Naive B cell (primary cell): ENCODE measurements at regions not wholly inside any gene's neighbourhood (a gene's known extent, or its start where the extent isn't known, plus 50 kb on each side); places are given as distances from the start of the nearest gene placed in this dataset.
"Not testable (repeated sequence)": the region's sequence is repeated elsewhere in the genome, so short reads cannot be mapped to it uniquely, and the experiment has no call there.

ENCODE experiments used
- ATAC-seq, 2 donors: fragments of 150-1000 bp; cut with Tn5 transposase; 2 replicates each; pipeline ENCODE4 v1.10.0; 2021; ENCODE audit warnings: low read depth in 2 of 2, mild to moderate bottlenecking in 2 of 2, moderate library complexity in 2 of 2
- DNase-seq: peaks from one replicate; pipeline ENCODE4 v3.0.0; 2022
- H3K27ac Mint-ChIP-seq, 6 donors: one replicate each; pipeline ENCODE4 v1.8.0; 2020 to 2022; ENCODE audit warnings: mild to moderate bottlenecking in 6 of 6, mixed read lengths in 6 of 6, moderate library complexity in 5 of 6, inconsistent platforms in 2 of 6
- H3K27me3 Mint-ChIP-seq, 3 donors: one replicate each; pipeline ENCODE4 v1.8.0; 2021 to 2022; ENCODE audit warnings: mixed read lengths in 3 of 3, mild to moderate bottlenecking in 1 of 3
- H3K36me3 Mint-ChIP-seq, 2 donors: one replicate each; pipeline ENCODE4 v1.8.0; 2020 to 2022; ENCODE audit warnings: mixed read lengths in 2 of 2, inconsistent platforms in 1 of 2, mild to moderate bottlenecking in 1 of 2
- H3K4me1 Mint-ChIP-seq, 3 donors: one replicate each; pipeline ENCODE4 v1.8.0; 2020 to 2022; ENCODE audit warnings: mixed read lengths in 3 of 3, inconsistent platforms in 1 of 3, mild to moderate bottlenecking in 1 of 3, moderate library complexity in 1 of 3
- H3K4me3 Mint-ChIP-seq, 8 donors: one replicate each; pipeline ENCODE4 v1.8.0; 2020 to 2022; ENCODE audit warnings: mild to moderate bottlenecking in 8 of 8, mixed read lengths in 8 of 8, moderate library complexity in 8 of 8, inconsistent platforms in 2 of 8
- H3K9me3 Mint-ChIP-seq, 7 donors: one replicate each; pipeline ENCODE4 v1.8.0; 2020 to 2022; ENCODE audit warnings: mixed read lengths in 7 of 7, mild to moderate bottlenecking in 5 of 7, inconsistent platforms in 2 of 7, moderate library complexity in 1 of 7

GRCh38 chr10:83469728-83470331 lies 669.5 kb upstream of the GHITM start:
- Mint-ChIP-seq H3K27me3 (no peaks in the 10 kb centered on the region), H3K36me3 (no peaks in the 10 kb centered on the region), H3K9me3 (peaks cover 0 to 8% (median 4%) of the 10 kb centered on the region in 7 donors), H3K27ac (no peak overlapping the region), H3K4me3 (no peak overlapping the region), H3K4me1 (no peaks in the 10 kb centered on the region)
- ATAC-seq = no peak
- DNase-seq = no peak

GRCh38 chr10:83476211-83476610 lies 663.1 kb upstream of the GHITM start:
- H3K27ac Mint-ChIP-seq = no peak overlapping the region
- ATAC-seq (no peak), DNase-seq (no peak)
- no peaks in the 10 kb centered on the region for H3K36me3 Mint-ChIP-seq
- no peak overlapping the region for H3K4me3 Mint-ChIP-seq
- no peaks in the 10 kb centered on the region for H3K4me1 Mint-ChIP-seq
- H3K27me3 Mint-ChIP-seq = no peaks in the 10 kb centered on the region
- H3K9me3 Mint-ChIP-seq = peaks cover 0 to 9% (median 5%) of the 10 kb centered on the region in 7 donors

- no peaks in the 10 kb centered on the region for H3K36me3 Mint-ChIP-seq
- no peak for ATAC-seq
- H3K4me3 Mint-ChIP-seq = no peak overlapping the region
- H3K27me3 Mint-ChIP-seq = no peaks in the 10 kb centered on the region
- peaks cover 0 to 13% (median 2%) of the 10 kb centered on the region in 7 donors for H3K9me3 Mint-ChIP-seq
- no peak overlapping the region for H3K27ac Mint-ChIP-seq
- no peak for DNase-seq
- H3K4me1 Mint-ChIP-seq = no peaks in the 10 kb centered on the region
Observed at GRCh38 chr10:83489161-83489560, 650.1 kb upstream of the GHITM start.

GRCh38 chr10:83492004-83492403 lies 647.3 kb upstream of the GHITM start:
- Mint-ChIP-seq H3K4me1 (no peaks in the 10 kb centered on the region), H3K27me3 (no peaks in the 10 kb centered on the region), H3K36me3 (no peaks in the 10 kb centered on the region), H3K27ac (no peak overlapping the region), H3K9me3 (peaks cover 0 to 13% (median 2%) of the 10 kb centered on the region in 7 donors), H3K4me3 (no peak overlapping the region)
- ATAC-seq (no peak), DNase-seq (no peak)

GRCh38 chr10:83512681-83513080 lies 626.6 kb upstream of the GHITM start:
- Mint-ChIP-seq H3K4me1 (no peaks in the 10 kb centered on the region), H3K4me3 (no peak overlapping the region), H3K27me3 (no peaks in the 10 kb centered on the region), H3K27ac (no peak overlapping the region), H3K36me3 (no peaks in the 10 kb centered on the region), H3K9me3 (peaks cover 1 to 25% (median 4%) of the 10 kb centered on the region in 7 donors)
- ATAC-seq (no peak), DNase-seq (no peak)

GRCh38 chr10:83515001-83515400 lies 624.3 kb upstream of the GHITM start:
- no peak for DNase-seq
- no peaks in the 10 kb centered on the region for H3K4me1 Mint-ChIP-seq
- no peak overlapping the region for H3K4me3 Mint-ChIP-seq
- no peaks in the 10 kb centered on the region for H3K27me3 Mint-ChIP-seq
- no peaks in the 10 kb centered on the region for H3K36me3 Mint-ChIP-seq
- ATAC-seq = no peak
- H3K9me3 Mint-ChIP-seq = peaks cover 1 to 25% (median 8%) of the 10 kb centered on the region in 7 donors
- no peak overlapping the region for H3K27ac Mint-ChIP-seq

GRCh38 chr10:83516788-83517187 lies 622.5 kb upstream of the GHITM start:
- H3K4me3 Mint-ChIP-seq = no peak overlapping the region
- ATAC-seq (no peak), DNase-seq (no peak)
- H3K36me3 Mint-ChIP-seq = no peaks in the 10 kb centered on the region
- no peaks in the 10 kb centered on the region for H3K27me3 Mint-ChIP-seq
- peaks cover 0 to 13% (median 6%) of the 10 kb centered on the region in 7 donors for H3K9me3 Mint-ChIP-seq
- H3K27ac Mint-ChIP-seq = no peak overlapping the region
- no peaks in the 10 kb centered on the region for H3K4me1 Mint-ChIP-seq

GRCh38 chr10:83517456-83517855 lies 621.9 kb upstream of the GHITM start:
- no peak for ATAC-seq

GRCh38 chr10:83518779-83519178 lies 620.5 kb upstream of the GHITM start:
- no peaks in the 10 kb centered on the region for H3K27me3 Mint-ChIP-seq

More at GRCh38 chr10:83517456-83517855, 621.9 kb upstream of the GHITM start:
- Mint-ChIP-seq H3K27me3 (no peaks in the 10 kb centered on the region), H3K9me3 (peaks cover 0 to 13% (median 6%) of the 10 kb centered on the region in 7 donors), H3K4me3 (no peak overlapping the region), H3K4me1 (no peaks in the 10 kb centered on the region), H3K36me3 (no peaks in the 10 kb centered on the region), H3K27ac (no peak overlapping the region)
- DNase-seq = no peak

GRCh38 chr10:83520386-83520785 lies 618.9 kb upstream of the GHITM start:
- H3K9me3 Mint-ChIP-seq = peaks cover 0 to 14% (median 5%) of the 10 kb centered on the region in 7 donors
- not testable (repeated sequence) for H3K4me1 Mint-ChIP-seq, H3K36me3 Mint-ChIP-seq, H3K4me3 Mint-ChIP-seq, H3K27me3 Mint-ChIP-seq, ATAC-seq, DNase-seq, H3K27ac Mint-ChIP-seq

More at GRCh38 chr10:83518779-83519178, 620.5 kb upstream of the GHITM start:
- no peak for DNase-seq
- H3K9me3 Mint-ChIP-seq = peaks cover 0 to 13% (median 5%) of the 10 kb centered on the region in 7 donors
- ATAC-seq = no peak
- no peak overlapping the region for H3K4me3 Mint-ChIP-seq
- no peaks in the 10 kb centered on the region for H3K36me3 Mint-ChIP-seq
- no peak overlapping the region for H3K27ac Mint-ChIP-seq
- H3K4me1 Mint-ChIP-seq = no peaks in the 10 kb centered on the region

GRCh38 chr10:83522456-83522855 lies 616.9 kb upstream of the GHITM start:
- H3K4me1 Mint-ChIP-seq = no peaks in the 10 kb centered on the region
- H3K27ac Mint-ChIP-seq = no peak overlapping the region
- peaks cover 3 to 15% (median 6%) of the 10 kb centered on the region in 7 donors for H3K9me3 Mint-ChIP-seq
- no peak for ATAC-seq
- H3K4me3 Mint-ChIP-seq = no peak overlapping the region
- DNase-seq = no peak
- H3K36me3 Mint-ChIP-seq = no peaks in the 10 kb centered on the region
- H3K27me3 Mint-ChIP-seq = no peaks in the 10 kb centered on the region

- no peaks in the 10 kb centered on the region for H3K27me3 Mint-ChIP-seq
Observed at GRCh38 chr10:83522881-83523386, 616.4 kb upstream of the GHITM start.

GRCh38 chr10:83527934-83528333 lies 611.4 kb upstream of the GHITM start:
- no peaks in the 10 kb centered on the region for H3K4me1 Mint-ChIP-seq
- ATAC-seq = no peak
- peaks cover 9 to 25% (median 16%) of the 10 kb centered on the region in 7 donors for H3K9me3 Mint-ChIP-seq
- H3K27me3 Mint-ChIP-seq = no peaks in the 10 kb centered on the region
- no peak for DNase-seq
- H3K4me3 Mint-ChIP-seq = no peak overlapping the region
- H3K36me3 Mint-ChIP-seq = no peaks in the 10 kb centered on the region
- no peak overlapping the region for H3K27ac Mint-ChIP-seq

More at GRCh38 chr10:83522881-83523386, 616.4 kb upstream of the GHITM start:
- Mint-ChIP-seq H3K4me3 (no peak overlapping the region), H3K27ac (no peak overlapping the region), H3K4me1 (no peaks in the 10 kb centered on the region), H3K36me3 (no peaks in the 10 kb centered on the region), H3K9me3 (peaks cover 4 to 17% (median 10%) of the 10 kb centered on the region in 7 donors)
- DNase-seq = no peak
- ATAC-seq = no peak

- ATAC-seq (no peak), DNase-seq (no peak)
- Mint-ChIP-seq H3K4me1 (no peaks in the 10 kb centered on the region), H3K27me3 (no peaks in the 10 kb centered on the region), H3K9me3 (peaks cover 1 to 11% (median 3%) of the 10 kb centered on the region in 7 donors), H3K27ac (no peak overlapping the region), H3K36me3 (no peaks in the 10 kb centered on the region), H3K4me3 (no peak overlapping the region)
Observed at GRCh38 chr10:83533290-83533689, 606.0 kb upstream of the GHITM start.
